H1 (cell line): ENCODE measurements at regions not wholly inside any gene's neighbourhood (a gene's known extent, or its start where the extent isn't known, plus 50 kb on each side); places are given as distances from the start of the nearest gene placed in this dataset.

Experiments
- CTCF ChIA-PET: fragments of 300-600 bp; sonication (Branson Sonifier 250); formaldehyde crosslinking; loops from one replicate; lab custom pipeline; 2021; ENCODE audit not compliant: partially characterized antibody; lab: Charles Lee
- POLR2A ChIA-PET: fragments of 300-600 bp; sonication (Branson Sonifier 250); formaldehyde crosslinking; loops from one replicate; lab custom pipeline; 2021; ENCODE audit warnings: inconsistent platforms; ENCODE audit not compliant: partially characterized antibody; lab: Charles Lee
- DNase-seq, 2 experiments: peaks; one replicate each; pipeline versions ENCODE4 v3.0.0 to v3.0.0-alpha.2; 2010 to 2022; ENCODE audit warnings: low spot score in 2 of 2, low read depth in 1 of 2, mixed read lengths in 1 of 2
- FAIRE-seq: peaks from 2 replicates; lab custom pipeline; 2011; peaks lifted over from hg19 to GRCh38; lab: Jason Lieb, UNC
- H2AFZ ChIP-seq: 2 replicates; pipeline ENCODE4 v1.8.1; 2012; ENCODE audit warnings: low read length, inconsistent platforms
- H2AK5ac ChIP-seq: 2 replicates; pipeline ENCODE4 v1.6.1; 2013; ENCODE audit warnings: low read depth, low read length
- H2BK120ac ChIP-seq: replicated peaks from 2 replicates; pipeline ENCODE3; 2013; ENCODE audit warnings: low read depth, low read length, inconsistent platforms
- H2BK12ac ChIP-seq: 2 replicates; pipeline ENCODE4 v1.6.1; 2013; ENCODE audit warnings: low read depth, low read length
- H2BK15ac ChIP-seq: 2 replicates; pipeline ENCODE4 v1.6.1; 2013; ENCODE audit warnings: low read length
- H2BK20ac ChIP-seq: 2 replicates; pipeline ENCODE4 v1.6.1; 2013; ENCODE audit warnings: low read length
- H2BK5ac ChIP-seq: 2 replicates; pipeline ENCODE4 v1.6.1; 2013; ENCODE audit warnings: low read depth, low read length
- H3K14ac ChIP-seq: 2 replicates; pipeline ENCODE4 v1.6.1; 2013; ENCODE audit warnings: inconsistent platforms; ENCODE audit not compliant: insufficient read length
- H3K18ac ChIP-seq: 2 replicates; pipeline ENCODE4 v1.6.1; 2013; ENCODE audit warnings: low read length; ENCODE audit errors: extremely low read depth
- H3K23ac ChIP-seq: 2 replicates; pipeline ENCODE4 v1.6.1; 2013; ENCODE audit warnings: inconsistent platforms; ENCODE audit not compliant: insufficient read length
- H3K23me2 ChIP-seq: 2 replicates; pipeline ENCODE4 v1.6.1; 2013; ENCODE audit warnings: low read depth, low read length
- H3K27ac ChIP-seq: 2 replicates; pipeline ENCODE4 v1.6.1; 2011; ENCODE audit warnings: low read depth, low read length, inconsistent platforms
- H3K27me3 ChIP-seq, 4 experiments: replicated peaks in 1 of 4; 1 replicate in 1 of 4; 2 replicates in 3 of 4; pipeline versions ENCODE4 v1.6.1 to v1.8.1; 2011 to 2013; ENCODE audit warnings: low read length in 3 of 4, mild to moderate bottlenecking in 3 of 4, inconsistent platforms in 2 of 4, mixed read lengths in 2 of 4, moderate library complexity in 1 of 4; ENCODE audit not compliant: control insufficient read depth in 3 of 4, insufficient read depth in 3 of 4; ENCODE audit errors: extremely low read depth in 1 of 4
- H3K36me3 ChIP-seq, 4 experiments: 2 replicates each; pipeline versions ENCODE4 v1.6.1 to v1.8.1; 2011 to 2013; ENCODE audit warnings: mild to moderate bottlenecking in 4 of 4, low read length in 3 of 4, moderate library complexity in 2 of 4, control low read depth in 1 of 4, inconsistent platforms in 1 of 4; ENCODE audit not compliant: insufficient read depth in 4 of 4, control insufficient read depth in 2 of 4
- H3K4ac ChIP-seq: replicated peaks from 2 replicates; pipeline ENCODE3; 2013; ENCODE audit warnings: low read length, low read depth, mixed read lengths, inconsistent platforms; ENCODE audit not compliant: insufficient read length
- H3K4me1 ChIP-seq, 4 experiments: replicated peaks in 1 of 4; 1 replicate in 1 of 4; 2 replicates in 3 of 4; pipeline versions ENCODE4 v1.6.1 to v1.8.1; 2011 to 2013; ENCODE audit warnings: low read length in 3 of 4, inconsistent platforms in 2 of 4, mixed read lengths in 1 of 4; ENCODE audit not compliant: insufficient read depth in 4 of 4, control insufficient read depth in 3 of 4
- H3K4me2 ChIP-seq, 2 experiments: 2 replicates each; pipeline versions ENCODE4 v1.6.1 to v1.8.1; 2011 to 2013; ENCODE audit warnings: low read depth in 2 of 2, low read length in 2 of 2, control low read depth in 1 of 2, inconsistent platforms in 1 of 2, mild to moderate bottlenecking in 1 of 2; ENCODE audit not compliant: insufficient read depth in 1 of 2
- H3K4me3 ChIP-seq, 4 experiments: fragments of 200-600, 300-600 bp in 1 of 4; sonication (generic), shearing (Covaris generic), sonication (Bioruptor Twin) in 1 of 4; 2 replicates each; pipeline versions ENCODE4 v1.5.1 to v1.8.1; 2011 to 2016; ENCODE audit warnings: low read length in 4 of 4, low read depth in 3 of 4, control low read depth in 2 of 4, inconsistent platforms in 2 of 4, mild to moderate bottlenecking in 2 of 4, mixed read lengths in 1 of 4, moderate library complexity in 1 of 4; ENCODE audit not compliant: insufficient read depth in 2 of 4; ENCODE audit errors: extremely low read depth in 1 of 4
- H3K56ac ChIP-seq: replicated peaks from 2 replicates; pipeline ENCODE3; 2013; ENCODE audit warnings: low read depth, mild to moderate bottlenecking, mixed read lengths, low read length, inconsistent platforms; ENCODE audit not compliant: insufficient read length
- H3K79me1 ChIP-seq: 2 replicates; pipeline ENCODE4 v1.6.1; 2013; ENCODE audit warnings: low read depth, low read length, control low read depth
- H3K79me2 ChIP-seq, 2 experiments: 2 replicates each; pipeline versions ENCODE4 v1.6.1 to v1.8.1; 2012 to 2013; ENCODE audit warnings: low read length in 2 of 2, mild to moderate bottlenecking in 2 of 2, inconsistent platforms in 1 of 2; ENCODE audit not compliant: insufficient read depth in 2 of 2, control insufficient read depth in 1 of 2
- H3K9ac ChIP-seq, 4 experiments: replicated peaks in 1 of 4; 1 replicate in 1 of 4; 2 replicates in 3 of 4; pipeline versions ENCODE4 v1.6.1 to v1.8.1; 2011 to 2013; ENCODE audit warnings: low read depth in 3 of 4, low read length in 3 of 4, control low read depth in 2 of 4, mild to moderate bottlenecking in 2 of 4, moderate library complexity in 2 of 4, inconsistent platforms in 1 of 4; ENCODE audit errors: extremely low read depth in 1 of 4
- H3K9me3 ChIP-seq, 2 experiments: 2 replicates each; pipeline versions ENCODE4 v1.6.1 to v1.8.1; 2012 to 2013; ENCODE audit warnings: mild to moderate bottlenecking in 2 of 2, moderate library complexity in 2 of 2, control low read depth in 1 of 2, inconsistent platforms in 1 of 2, low read depth in 1 of 2, low read length in 1 of 2, mixed read lengths in 1 of 2; ENCODE audit not compliant: insufficient read depth in 2 of 2
- H4K20me1 ChIP-seq, 2 experiments: replicated peaks in 1 of 2; 2 replicates each; pipeline versions ENCODE3 to v1.8.1; 2011 to 2013; ENCODE audit warnings: inconsistent platforms in 2 of 2, low read length in 2 of 2, mild to moderate bottlenecking in 1 of 2; ENCODE audit not compliant: insufficient read depth in 2 of 2, control insufficient read depth in 1 of 2
- H4K5ac ChIP-seq: 2 replicates; pipeline ENCODE4 v1.6.1; 2013; ENCODE audit warnings: low read length, low read depth, mixed read lengths, inconsistent platforms; ENCODE audit not compliant: insufficient read length
- H4K8ac ChIP-seq: 2 replicates; pipeline ENCODE4 v1.8.0; 2013; ENCODE audit warnings: mild to moderate bottlenecking, moderate library complexity, low read length, inconsistent platforms; ENCODE audit not compliant: insufficient read depth; ENCODE audit errors: extremely low read depth
- H4K91ac ChIP-seq: replicated peaks from 2 replicates; pipeline ENCODE3; 2013; ENCODE audit warnings: low read length, mixed read lengths, inconsistent platforms; ENCODE audit not compliant: insufficient read length
- CHD2 ChIP-seq: IDR thresholded peaks from 2 replicates; pipeline ENCODE4 v1.6.1; 2012; ENCODE audit warnings: low read length, improper control_type of control experiment
- EGR1 ChIP-seq: IDR thresholded peaks from 2 replicates; pipeline ENCODE4 v1.6.1; 2011; ENCODE audit warnings: low read depth, low read length, borderline replicate concordance
- EP300 ChIP-seq, 2 experiments: IDR thresholded peaks; 1 replicate in 1 of 2; 2 replicates in 1 of 2; pipeline ENCODE4 v1.6.1; 2011 to 2012; ENCODE audit warnings: low read depth in 2 of 2, low read length in 2 of 2, mild to moderate bottlenecking in 2 of 2, borderline replicate concordance in 1 of 2, inconsistent platforms in 1 of 2, moderate library complexity in 1 of 2
- JUND ChIP-seq: IDR thresholded peaks from 2 replicates; pipeline ENCODE4 v1.6.1; 2011; ENCODE audit warnings: mild to moderate bottlenecking, improper control_type of control experiment, low read length
- POU5F1 ChIP-seq: IDR thresholded peaks from 2 replicates; pipeline ENCODE4 v1.6.1; 2011; ENCODE audit warnings: low read depth, mild to moderate bottlenecking, low read length, moderate library complexity
- RBBP5 ChIP-seq: IDR thresholded peaks from 2 replicates; pipeline ENCODE4 v1.7.1; 2012; ENCODE audit warnings: low read depth, mild to moderate bottlenecking, inconsistent platforms, low read length, moderate library complexity, borderline replicate concordance
- RFX5 ChIP-seq: IDR thresholded peaks from 2 replicates; pipeline ENCODE4 v1.6.1; 2011; ENCODE audit warnings: low read depth, low read length, improper control_type of control experiment, borderline replicate concordance
- RXRA ChIP-seq: IDR thresholded peaks from 2 replicates; pipeline ENCODE4 v1.6.1; 2011; ENCODE audit warnings: low read depth, mild to moderate bottlenecking, low read length, moderate library complexity; ENCODE audit not compliant: insufficient read depth
- SIRT6 ChIP-seq: IDR thresholded peaks from one replicate; pipeline ENCODE4 v1.7.1; 2012; ENCODE audit warnings: low read length, inconsistent platforms
- SP1 ChIP-seq: IDR thresholded peaks from 2 replicates; pipeline ENCODE4 v1.6.1; 2011; ENCODE audit warnings: low read depth, low read length
- SP2 ChIP-seq: IDR thresholded peaks from 2 replicates; pipeline ENCODE4 v1.6.1; 2012; ENCODE audit warnings: mild to moderate bottlenecking, low read length, inconsistent platforms
- TCF12 ChIP-seq: IDR thresholded peaks from 2 replicates; pipeline ENCODE4 v1.6.1; 2011; ENCODE audit warnings: low read depth, mild to moderate bottlenecking, low read length
- WGBS, 2 experiments: shearing (Covaris generic) in 1 of 2; methylation state at CpG; one replicate each; pipeline versions ENCODE4 v1.1.6 to v1.1.7; 2013 to 2015; ENCODE audit warnings: low lambda C conversion rate in 2 of 2, mixed read lengths in 2 of 2, inconsistent platforms in 1 of 2, low coverage in 1 of 2, missing lambda C conversion rate in 1 of 2; ENCODE audit not compliant: insufficient replicate concordance in 2 of 2, insufficient coverage in 1 of 2, insufficient read length in 1 of 2; ENCODE audit errors: extremely low coverage in 1 of 2, missing lambda C conversion rate in 1 of 2; 5-methylcytosine and 5-hydroxymethylcytosine counted together
- TF ChIP-seq, protein P1 (sequence below): IDR thresholded peaks from 2 replicates; pipeline ENCODE4 v1.6.1; 2011; ENCODE audit warnings: low read length, improper control_type of control experiment

DNA sequence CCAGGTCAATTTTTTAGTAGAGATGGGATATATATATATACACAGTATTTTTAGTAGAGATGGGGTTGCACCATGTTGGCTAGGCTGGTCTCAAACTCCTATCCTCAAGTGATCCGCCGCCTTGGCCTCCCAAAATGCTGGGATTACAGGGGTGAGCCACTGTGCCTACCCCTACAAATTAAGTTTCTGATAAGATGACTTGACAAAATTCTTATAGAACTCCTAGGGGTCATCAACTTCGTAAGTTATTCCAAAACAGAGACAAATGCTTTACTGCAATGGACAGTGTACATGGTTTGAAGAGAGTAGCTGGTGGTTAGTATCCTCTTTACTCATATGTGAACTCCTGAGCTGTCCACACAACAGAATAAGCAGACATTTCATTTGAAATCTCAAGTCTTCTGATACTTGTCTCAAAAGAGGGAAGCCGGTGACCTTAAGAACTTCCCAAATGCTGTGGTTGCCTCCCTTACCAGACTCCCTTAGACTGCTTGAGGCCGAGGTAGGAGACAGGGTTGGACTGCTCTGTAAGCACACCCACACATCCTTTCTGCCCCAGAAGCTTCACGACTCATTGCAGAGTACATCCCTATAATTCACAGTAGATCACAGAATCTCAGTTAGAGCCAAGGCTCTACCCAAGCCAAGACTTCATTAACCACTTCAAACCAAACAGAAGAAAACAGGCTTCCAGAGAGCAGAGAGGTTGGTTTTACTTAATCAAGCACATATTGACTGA is 244.1 kb upstream of the IRF2BP2 start:
- Histone ChIP-seq H3K14ac (no peak overlapping the region), H3K4me2 (no peak overlapping the region), H3K4ac (no peak overlapping the region), H3K56ac (no peak overlapping the region), H3K9me3 (no peaks in the 10 kb centered on the region), H3K23ac (no peak overlapping the region), H2AK5ac (no peak overlapping the region), H2AFZ (no peak overlapping the region), H4K20me1 (no peaks in the 10 kb centered on the region), H3K36me3 (no peaks in the 10 kb centered on the region), H4K8ac (no peak overlapping the region), H4K91ac (no peak overlapping the region), H3K4me3 (no peak overlapping the region), H3K4me1 (peaks cover 0 to 7% (median 2%) of the 10 kb centered on the region in 4 experiments; a peak in 3 of 7 replicates), H2BK12ac (no peak overlapping the region), H2BK120ac (no peak overlapping the region), H3K23me2 (no peaks in the 10 kb centered on the region), H3K18ac (no peak overlapping the region), H4K5ac (no peak overlapping the region), H2BK5ac (no peak overlapping the region; the same call in 1 of the 2 replicates), H3K27ac (no peak overlapping the region), H3K79me2 (no peaks in the 10 kb centered on the region), H3K27me3 (no peaks in the 10 kb centered on the region), H3K79me1 (no peaks in the 10 kb centered on the region), H3K9ac (no peak overlapping the region), H2BK20ac (no peak overlapping the region), H2BK15ac (no peak overlapping the region)
- FAIRE-seq (no peak), DNase-seq (no peak)
- TF ChIP-seq CHD2 (no peak), EP300 (IDR thresholded peaks at IDR 0.05; ENCODE audit: borderline replicate concordance in 1 of 2, low read depth in 2 of 2, low read length in 2 of 2) (no peak), SP2 (no peak), RXRA (no peak), EGR1 (no peak), RBBP5 (no peak), SIRT6 (no peak), JUND (no peak), SP1 (no peak), POU5F1 (no peak), RFX5 (no peak), TCF12 (no peak)
- TF ChIP-seq, protein P1, sequence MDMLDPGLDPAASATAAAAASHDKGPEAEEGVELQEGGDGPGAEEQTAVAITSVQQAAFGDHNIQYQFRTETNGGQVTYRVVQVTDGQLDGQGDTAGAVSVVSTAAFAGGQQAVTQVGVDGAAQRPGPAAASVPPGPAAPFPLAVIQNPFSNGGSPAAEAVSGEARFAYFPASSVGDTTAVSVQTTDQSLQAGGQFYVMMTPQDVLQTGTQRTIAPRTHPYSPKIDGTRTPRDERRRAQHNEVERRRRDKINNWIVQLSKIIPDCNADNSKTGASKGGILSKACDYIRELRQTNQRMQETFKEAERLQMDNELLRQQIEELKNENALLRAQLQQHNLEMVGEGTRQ: no peak
- ChIA-PET POLR2A (no interaction called here), CTCF (interaction anchor here (0.8 kb wide), 1 partner anchor 8 kb away, joined by 3 read pairs; no protein-coding TSS in a partner anchor)
- 98% methylated on average over 6 of the region's 6 CpGs; no CpG with 5 or more reads in 1 of the 2 experiments for WGBS, 2 experiments
